GM18873 (cell line): ENCODE measurements at regions not wholly inside any gene's neighbourhood (a gene's known extent, or its start where the extent isn't known, plus 50 kb on each side); places are given as distances from the start of the nearest gene placed in this dataset.

Source experiments
- ATAC-seq: cut with Tn5 transposase; IDR thresholded peaks from one replicate; pipeline ENCODE4 v1.9.1; 2021; ENCODE audit warnings: mild to moderate bottlenecking, moderate library complexity, moderate number of reproducible peaks; ENCODE audit not compliant: unreplicated experiment, low FRiP score

- ATAC-seq, result no peak
These were observed 188.9 kb downstream of the ZNF648 start for GRCh38 chr1:181872562-181872961.

GRCh38 chr1:181863736-181864135 lies 197.8 kb downstream of the ZNF648 start:
- no peak for ATAC-seq

GRCh38 chr1:181863006-181863405 lies 198.5 kb downstream of the ZNF648 start:
- no peak for ATAC-seq

- no peak for ATAC-seq
These were observed 203.4 kb downstream of the ZNF648 start for GRCh38 chr1:181858135-181858534.
